Lung microvascular endothelial cell (primary cell): ENCODE measurements at regions not wholly inside any gene's neighbourhood (a gene's known extent, or its start where the extent isn't known, plus 50 kb on each side); places are given as distances from the start of the nearest gene placed in this dataset.

Experiments
- DNase-seq, 2 donors: peaks; one replicate each; pipeline versions ENCODE4 v3.0.0 to v3.0.0-alpha.2; 2010; ENCODE audit warnings: low read depth in 2 of 2

DNA sequence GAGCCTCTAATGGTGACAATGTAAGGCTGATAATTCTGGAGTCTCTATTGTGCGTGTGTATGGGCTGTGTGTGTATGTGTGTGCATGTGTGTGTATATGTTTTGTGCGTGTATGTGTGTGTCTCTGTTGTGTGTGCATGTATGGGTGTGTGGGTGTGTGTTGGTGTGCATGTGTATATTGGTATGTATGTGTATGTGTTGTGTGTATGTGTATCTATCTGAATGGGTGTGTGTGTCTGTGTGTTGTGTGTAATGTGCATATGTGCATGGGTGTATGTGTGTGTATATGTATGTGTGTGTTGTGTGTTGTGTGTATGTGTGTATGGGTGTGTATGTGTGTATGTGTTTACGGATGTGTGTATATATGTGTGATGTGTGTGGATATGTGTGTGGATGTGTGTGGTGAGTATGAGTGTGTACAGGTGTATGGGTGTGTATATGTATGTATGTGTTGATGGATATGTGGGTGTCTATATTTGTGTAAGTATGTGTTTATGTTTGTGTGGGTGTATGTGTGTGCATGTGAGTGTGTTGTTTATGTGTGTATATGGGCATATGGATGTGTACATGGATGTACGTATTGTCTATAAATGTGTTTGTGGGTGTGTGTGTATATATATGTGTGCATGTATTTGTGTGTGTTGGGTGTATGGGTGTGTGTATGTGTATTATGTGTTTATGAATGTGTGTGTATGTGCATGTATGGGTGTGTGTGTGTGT lies 366.7 kb downstream of the UQCRFS1 start:
- no peak for DNase-seq

DNA sequence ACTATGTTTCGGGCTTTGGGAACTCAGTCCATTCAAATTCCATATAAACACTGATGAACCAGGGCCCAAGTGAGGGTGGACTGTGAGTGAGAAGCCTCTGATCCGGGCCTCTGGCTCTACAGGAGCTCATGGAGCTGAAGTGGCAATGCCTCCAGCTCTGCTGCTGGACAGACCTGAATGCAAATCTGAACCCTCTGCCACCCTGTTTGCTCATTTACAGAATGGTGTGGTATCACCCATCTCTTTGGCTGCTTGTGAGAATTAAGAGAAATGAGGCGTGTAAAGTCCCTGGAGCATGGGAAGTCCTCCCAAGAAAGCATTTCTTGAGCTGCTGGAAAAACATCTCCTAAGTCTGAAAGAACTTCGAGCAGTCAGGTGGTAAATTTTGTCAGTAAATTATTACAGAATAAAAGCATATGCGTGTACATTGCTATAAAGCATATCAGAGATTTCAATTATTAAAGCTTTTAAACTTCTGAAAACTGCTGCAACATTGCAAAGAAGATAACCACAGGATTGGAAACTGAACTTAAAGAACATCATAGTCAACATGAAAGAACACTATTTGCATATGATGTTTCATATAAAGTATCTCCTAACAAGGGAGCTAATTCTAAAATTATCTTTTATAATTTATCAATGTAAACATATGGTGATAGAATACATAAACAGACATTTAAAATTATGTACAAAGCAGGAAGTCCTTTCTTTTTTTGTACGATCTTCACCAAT lies 369.0 kb downstream of the UQCRFS1 start:
- no peak for DNase-seq

DNA sequence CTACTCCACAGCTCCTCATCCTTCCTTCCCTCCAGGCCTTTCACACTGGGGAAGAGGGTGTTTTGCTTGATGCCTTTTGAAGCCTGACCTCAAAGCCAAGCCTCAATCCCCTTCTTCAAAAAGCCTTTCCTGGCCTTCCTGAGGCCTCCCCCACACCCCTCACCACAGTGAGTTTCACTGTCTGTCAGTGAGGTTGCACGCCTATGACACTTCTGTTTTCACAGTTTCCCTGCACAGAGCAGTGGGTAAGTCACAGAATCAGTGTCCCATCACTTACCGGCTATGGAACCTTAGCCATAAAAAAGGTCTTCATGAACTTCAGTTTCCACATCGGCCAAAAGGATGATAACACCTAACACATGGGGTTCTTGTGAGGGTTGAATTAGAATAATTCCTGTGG lies 371.4 kb downstream of the UQCRFS1 start:
- DNase-seq = no peak

DNA sequence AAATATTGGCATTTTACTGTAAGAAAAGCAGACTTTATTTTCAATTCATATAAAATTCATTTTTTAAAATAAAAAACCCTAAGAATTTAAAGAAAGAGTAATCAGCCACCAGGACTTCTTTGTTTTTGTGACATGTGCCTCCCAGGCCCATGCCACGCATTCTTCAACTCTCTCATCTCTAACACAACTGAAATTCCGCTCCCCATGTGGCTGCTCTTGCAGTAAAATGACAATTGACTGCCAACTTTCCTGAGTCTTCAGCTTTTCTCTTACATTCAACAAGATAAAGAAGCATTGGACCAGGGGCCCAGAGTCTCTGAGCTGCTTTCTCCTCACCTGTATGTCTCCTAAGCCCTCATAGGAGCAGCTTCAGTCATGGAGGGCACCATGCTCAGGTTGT lies 372.1 kb downstream of the UQCRFS1 start:
- no peak for DNase-seq

- DNase-seq = no peak
These were observed 373.5 kb downstream of the UQCRFS1 start for GRCh38 chr19:28839455-28839854.

- DNase-seq = no peak
These were observed 374.0 kb downstream of the UQCRFS1 start for GRCh38 chr19:28838909-28839308.

GRCh38 chr19:28836421-28836820 lies 376.5 kb downstream of the UQCRFS1 start:
- no peak for DNase-seq

DNA sequence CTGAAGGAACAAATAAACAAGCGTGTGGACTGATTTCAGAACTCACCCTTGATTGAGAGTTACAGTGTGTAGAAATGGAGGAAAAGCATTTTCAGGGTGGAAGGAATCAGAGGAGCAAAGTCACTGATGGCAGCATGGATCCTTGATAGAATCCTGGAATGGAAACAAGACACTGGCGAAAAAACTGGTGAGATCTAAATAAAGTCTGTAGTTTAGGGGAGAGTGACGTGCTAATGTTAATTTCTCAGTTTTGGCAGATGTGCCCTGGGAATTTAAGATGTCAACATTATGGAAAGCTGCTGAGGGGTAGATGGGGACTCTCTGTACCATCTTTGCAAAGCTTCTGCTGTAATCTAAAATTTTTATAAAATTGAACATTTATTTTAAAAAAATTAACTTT lies 378.0 kb downstream of the UQCRFS1 start:
- DNase-seq = no peak

- no peak for DNase-seq
These were observed 381.5 kb downstream of the UQCRFS1 start for GRCh38 chr19:28831462-28831861.

DNA sequence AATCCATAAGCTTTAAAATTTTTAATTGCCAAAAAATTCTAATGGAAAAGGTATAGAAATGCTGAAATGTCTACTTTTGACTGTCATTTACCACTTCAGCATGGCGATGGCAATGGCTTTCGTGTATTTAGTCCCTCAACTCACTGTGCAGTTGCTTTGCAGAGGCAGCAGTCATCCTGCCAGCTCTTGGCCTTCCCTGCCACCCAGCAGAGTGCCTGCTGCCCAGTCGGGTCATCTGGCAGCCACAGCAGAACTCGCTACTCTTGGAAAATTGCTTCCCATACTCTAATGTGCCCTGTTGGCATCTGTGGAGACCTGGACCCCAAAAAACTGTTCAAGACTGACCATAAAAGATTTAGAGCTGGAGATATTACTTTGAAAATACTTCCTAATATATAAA lies 383.2 kb downstream of the UQCRFS1 start:
- no peak for DNase-seq

- no peak for DNase-seq
These were observed 383.6 kb downstream of the UQCRFS1 start for GRCh38 chr19:28829359-28829758.

GRCh38 chr19:28828276-28828870 lies 384.6 kb downstream of the UQCRFS1 start:
- DNase-seq = no peak

GRCh38 chr19:28827382-28827781 lies 385.6 kb downstream of the UQCRFS1 start:
- no peak for DNase-seq

GRCh38 chr19:28823338-28823961 lies 389.5 kb downstream of the UQCRFS1 start:
- DNase-seq = no peak

DNA sequence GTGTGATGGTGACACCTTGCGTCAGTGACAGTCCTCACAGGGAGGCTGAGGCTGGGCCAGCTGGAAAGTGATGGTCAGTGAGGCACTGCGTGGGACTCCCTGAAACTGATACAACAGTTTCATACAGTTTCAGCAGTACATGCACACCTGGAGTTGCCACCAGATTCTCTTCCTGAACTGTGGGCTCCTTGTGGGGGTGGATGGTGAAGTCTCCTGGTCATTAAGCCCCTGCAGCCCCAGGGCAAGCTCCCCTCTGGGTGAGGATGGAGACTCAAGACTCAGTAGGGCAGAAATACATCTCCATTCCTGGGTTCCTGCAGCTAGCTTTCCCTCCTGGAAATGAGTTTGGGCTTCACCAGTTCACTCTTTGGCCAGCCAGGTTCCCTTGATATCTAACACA lies 392.7 kb downstream of the UQCRFS1 start:
- DNase-seq = no peak

DNA sequence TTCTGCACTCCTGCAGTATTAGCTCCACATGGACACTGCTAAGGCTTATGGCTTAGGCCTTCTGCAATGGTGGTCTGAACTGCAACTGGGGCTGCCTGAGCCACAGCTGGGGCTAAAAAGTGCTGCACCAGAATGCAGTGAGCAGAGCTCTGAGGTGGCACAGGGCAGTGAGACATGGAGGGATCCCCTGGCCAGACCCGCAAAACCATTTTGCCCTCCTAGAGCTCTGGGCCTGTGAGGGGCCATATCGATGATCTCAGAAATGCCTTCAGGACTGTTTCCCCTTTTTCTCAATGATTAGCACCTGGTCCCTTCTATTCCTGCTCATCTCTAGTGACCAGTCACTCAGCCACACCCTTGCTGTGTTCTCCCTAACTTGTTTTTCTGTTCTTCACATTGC lies 397.7 kb downstream of the UQCRFS1 start:
- no peak for DNase-seq

GRCh38 chr19:28794301-28794700 lies 418.6 kb downstream of the UQCRFS1 start:
- no peak for DNase-seq

GRCh38 chr19:28793391-28794168 lies 419.4 kb downstream of the UQCRFS1 start:
- DNase-seq = no peak

GRCh38 chr19:28785971-28786370 lies 427.0 kb downstream of the UQCRFS1 start:
- no peak for DNase-seq

DNA sequence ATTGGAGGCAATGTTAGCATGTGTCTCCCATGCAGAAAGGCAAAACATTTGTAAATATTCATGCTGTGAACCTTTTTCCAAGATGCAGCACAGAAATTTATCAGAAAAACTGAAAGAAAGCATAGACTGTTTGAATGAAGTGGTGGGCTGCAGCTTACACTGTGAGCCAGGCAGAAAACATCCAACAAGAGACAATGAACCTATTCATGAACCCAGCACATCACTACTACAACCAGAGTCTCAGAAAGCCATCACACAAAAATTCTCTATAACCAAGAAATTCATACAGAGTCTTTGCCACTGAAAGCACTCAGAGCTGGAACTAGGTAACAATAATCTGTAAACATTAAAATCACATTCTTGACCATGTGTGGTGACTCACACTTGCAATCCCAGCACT lies 448.9 kb downstream of the UQCRFS1 start:
- no peak for DNase-seq

DNA sequence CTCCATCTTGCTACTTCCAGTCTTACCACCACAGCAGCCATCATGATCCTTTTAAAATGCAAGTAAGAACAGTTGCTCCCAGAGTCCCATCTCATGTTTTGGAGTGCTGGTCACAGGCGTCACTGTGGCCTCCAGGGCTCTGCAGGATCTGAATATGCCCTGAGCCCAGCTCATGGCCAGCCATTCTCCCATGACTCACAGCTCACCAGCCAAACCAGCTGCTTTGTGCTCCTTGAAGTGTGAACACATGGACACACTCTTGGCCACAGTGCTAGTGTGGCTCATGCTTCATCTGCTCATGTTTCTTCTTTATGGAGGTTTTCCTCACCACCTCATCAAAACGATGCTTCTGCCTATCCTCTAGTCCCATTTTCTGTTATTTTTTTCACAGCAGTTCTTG lies 466.5 kb downstream of the UQCRFS1 start:
- no peak for DNase-seq

DNA sequence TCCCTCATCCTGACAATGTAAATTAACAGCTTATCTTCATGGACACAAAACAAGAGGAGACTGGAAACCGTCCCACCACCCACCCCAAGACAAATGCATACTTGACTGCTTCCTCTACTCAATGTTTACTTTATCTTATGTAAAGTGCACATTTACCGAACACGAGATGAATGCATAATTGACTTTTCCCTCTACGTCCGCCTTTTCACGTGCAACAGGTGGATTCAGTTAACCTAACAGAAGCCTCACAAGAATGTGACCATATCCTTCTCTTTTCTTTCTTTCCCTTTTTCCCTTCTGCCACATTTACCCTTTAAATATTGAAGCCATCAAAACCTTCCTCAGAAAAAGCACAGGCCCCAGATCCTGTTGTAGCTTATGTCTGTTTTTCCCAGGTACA lies 468.0 kb downstream of the UQCRFS1 start:
- no peak for DNase-seq
